Keratinocyte (primary cell): ENCODE measurements at regions not wholly inside any gene's neighbourhood (a gene's known extent, or its start where the extent isn't known, plus 50 kb on each side); places are given as distances from the start of the nearest gene placed in this dataset.

ENCODE experiments used
- DNase-seq: peaks from one replicate; pipeline ENCODE4 v3.0.0-alpha.2; 2011; ENCODE audit warnings: low read depth, missing footprints, low spot score
- FAIRE-seq: peaks from 2 replicates; lab custom pipeline; 2011; peaks lifted over from hg19 to GRCh38; lab: Jason Lieb, UNC
- H2AFZ ChIP-seq: 2 replicates; pipeline ENCODE4 v1.6.0; 2012; ENCODE audit warnings: low read length, control low read depth, inconsistent platforms; ENCODE audit not compliant: control insufficient read depth
- H3K27ac ChIP-seq: 2 replicates; pipeline ENCODE4 v1.5.1; 2011; ENCODE audit warnings: low read length; ENCODE audit not compliant: control insufficient read depth, insufficient read depth
- H3K27me3 ChIP-seq: 3 replicates; pipeline ENCODE4 v1.6.0; 2011; ENCODE audit warnings: low read length; ENCODE audit not compliant: control insufficient read depth, insufficient read depth; ENCODE audit errors: extremely low read depth
- H3K36me3 ChIP-seq, 2 experiments: 2 replicates in 1 of 2; 3 replicates in 1 of 2; pipeline ENCODE4 v1.5.1; 2011; ENCODE audit warnings: low read length in 2 of 2, mild to moderate bottlenecking in 1 of 2; ENCODE audit not compliant: control insufficient read depth in 2 of 2, insufficient read depth in 2 of 2; ENCODE audit errors: extremely low read depth in 1 of 2
- H3K4me1 ChIP-seq: 3 replicates; pipeline ENCODE4 v1.5.1; 2011; ENCODE audit warnings: low read length; ENCODE audit not compliant: control insufficient read depth, insufficient read depth; ENCODE audit errors: extremely low read depth
- H3K4me2 ChIP-seq: 3 replicates; pipeline ENCODE4 v1.6.0; 2011; ENCODE audit warnings: low read depth, low read length; ENCODE audit not compliant: control insufficient read depth, insufficient read depth; ENCODE audit errors: extremely low read depth
- H3K4me3 ChIP-seq, 3 experiments: fragments of 200-600 bp in 1 of 3; sonication (generic) in 1 of 3; 2 replicates in 2 of 3; 3 replicates in 1 of 3; pipeline ENCODE4 v1.5.1; 2011 to 2016; ENCODE audit warnings: low read length in 3 of 3, mild to moderate bottlenecking in 3 of 3, control low read depth in 2 of 3, inconsistent platforms in 1 of 3, low read depth in 1 of 3, mixed read lengths in 1 of 3, mixed run types in 1 of 3, moderate library complexity in 1 of 3; ENCODE audit not compliant: control insufficient read depth in 2 of 3, insufficient read depth in 2 of 3; ENCODE audit errors: extremely low read depth in 1 of 3
- H3K79me2 ChIP-seq: 2 replicates; pipeline ENCODE4 v1.6.0; 2012; ENCODE audit warnings: low read length; ENCODE audit not compliant: control insufficient read depth, insufficient read depth
- H3K9ac ChIP-seq: 3 replicates; pipeline ENCODE4 v1.6.0; 2011; ENCODE audit warnings: low read length; ENCODE audit not compliant: control insufficient read depth, insufficient read depth; ENCODE audit errors: extremely low read depth
- H3K9me1 ChIP-seq: 3 replicates; pipeline ENCODE4 v1.6.0; 2011; ENCODE audit warnings: low read length; ENCODE audit not compliant: control insufficient read depth, insufficient read depth; ENCODE audit errors: extremely low read depth
- H3K9me3 ChIP-seq: 2 replicates; pipeline ENCODE4 v1.5.1; 2012; ENCODE audit warnings: low read depth, low read length; ENCODE audit not compliant: control insufficient read depth
- H4K20me1 ChIP-seq: 3 replicates; pipeline ENCODE4 v1.6.0; 2011; ENCODE audit warnings: low read length; ENCODE audit not compliant: control insufficient read depth, insufficient read depth; ENCODE audit errors: extremely low read depth
- EZH2 ChIP-seq: IDR thresholded peaks from one replicate; pipeline ENCODE4 v1.6.1; 2012; ENCODE audit warnings: inconsistent platforms, mild to moderate bottlenecking, low read length, moderate library complexity
- dilution Hi-C: fragments of 300-500 bp; cut with MboI; formaldehyde crosslinking; loops from one replicate; pipeline ENCODE4 v1.7.0; 2020; ENCODE audit warnings: low sequenced_read_pairs; ENCODE audit not compliant: extremely low pct_ligation_motif_present
- TF ChIP-seq, protein P1 (sequence below), 3 experiments: IDR thresholded peaks in 1 of 3; conservative IDR thresholded peaks in 1 of 3; optimal IDR thresholded peaks in 1 of 3; 2 replicates in 2 of 3; 3 replicates in 1 of 3; pipeline versions ENCODE3 to v1.5.1; 2011; ENCODE audit warnings: low read length in 3 of 3, mild to moderate bottlenecking in 3 of 3, moderate library complexity in 2 of 3, control low read depth in 1 of 3, inconsistent platforms in 1 of 3; ENCODE audit not compliant: insufficient read depth in 2 of 3; ENCODE audit errors: extremely low read depth in 1 of 3

DNA sequence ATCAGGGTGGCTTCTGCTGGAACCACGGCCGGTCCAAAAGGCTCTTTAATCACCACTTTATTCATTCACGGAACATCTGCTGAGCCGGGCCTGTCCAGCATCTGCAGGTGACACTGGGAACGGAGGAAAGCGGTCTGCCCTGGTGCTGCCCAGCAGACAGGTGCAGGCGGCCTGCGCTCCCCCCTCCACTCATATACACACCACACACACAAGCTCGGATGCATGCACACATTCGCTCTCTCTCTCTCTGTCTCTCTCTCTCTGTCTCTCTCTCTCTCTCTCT lies 736.9 kb downstream of the BRD1 start:
- no peaks in the 10 kb centered on the region for H3K4me1 ChIP-seq
- H3K4me2 ChIP-seq, result no peak overlapping the region
- TF ChIP-seq EZH2, result no peak
- TF ChIP-seq, protein P1, sequence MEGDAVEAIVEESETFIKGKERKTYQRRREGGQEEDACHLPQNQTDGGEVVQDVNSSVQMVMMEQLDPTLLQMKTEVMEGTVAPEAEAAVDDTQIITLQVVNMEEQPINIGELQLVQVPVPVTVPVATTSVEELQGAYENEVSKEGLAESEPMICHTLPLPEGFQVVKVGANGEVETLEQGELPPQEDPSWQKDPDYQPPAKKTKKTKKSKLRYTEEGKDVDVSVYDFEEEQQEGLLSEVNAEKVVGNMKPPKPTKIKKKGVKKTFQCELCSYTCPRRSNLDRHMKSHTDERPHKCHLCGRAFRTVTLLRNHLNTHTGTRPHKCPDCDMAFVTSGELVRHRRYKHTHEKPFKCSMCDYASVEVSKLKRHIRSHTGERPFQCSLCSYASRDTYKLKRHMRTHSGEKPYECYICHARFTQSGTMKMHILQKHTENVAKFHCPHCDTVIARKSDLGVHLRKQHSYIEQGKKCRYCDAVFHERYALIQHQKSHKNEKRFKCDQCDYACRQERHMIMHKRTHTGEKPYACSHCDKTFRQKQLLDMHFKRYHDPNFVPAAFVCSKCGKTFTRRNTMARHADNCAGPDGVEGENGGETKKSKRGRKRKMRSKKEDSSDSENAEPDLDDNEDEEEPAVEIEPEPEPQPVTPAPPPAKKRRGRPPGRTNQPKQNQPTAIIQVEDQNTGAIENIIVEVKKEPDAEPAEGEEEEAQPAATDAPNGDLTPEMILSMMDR (optimal IDR thresholded peaks at IDR 0.05 in 1 of 3, IDR thresholded peaks at IDR 0.05 in 1 of 3, conservative IDR thresholded peaks at IDR 0.05 in 1 of 3; ENCODE audit: extremely low read depth in 1 of 3, insufficient read depth in 2 of 3, low read length in 3 of 3), result no peak
- H3K4me3 ChIP-seq, result no peak overlapping the region
- FAIRE-seq (no peak), DNase-seq (no peak)
- no peak overlapping the region for H2AFZ ChIP-seq
- H3K79me2 ChIP-seq, result no peaks in the 10 kb centered on the region
- no peak overlapping the region for H3K9ac ChIP-seq
- dilution Hi-C loops, result no loop called here
- no peaks in the 10 kb centered on the region for H3K9me1 ChIP-seq
- no peak overlapping the region for H3K27ac ChIP-seq
- no peaks in the 10 kb centered on the region for H4K20me1 ChIP-seq
- H3K36me3 ChIP-seq, result no peaks in the 10 kb centered on the region
- no peaks in the 10 kb centered on the region for H3K27me3 ChIP-seq
- H3K9me3 ChIP-seq, result peaks cover 13% of the 10 kb centered on the region

DNA sequence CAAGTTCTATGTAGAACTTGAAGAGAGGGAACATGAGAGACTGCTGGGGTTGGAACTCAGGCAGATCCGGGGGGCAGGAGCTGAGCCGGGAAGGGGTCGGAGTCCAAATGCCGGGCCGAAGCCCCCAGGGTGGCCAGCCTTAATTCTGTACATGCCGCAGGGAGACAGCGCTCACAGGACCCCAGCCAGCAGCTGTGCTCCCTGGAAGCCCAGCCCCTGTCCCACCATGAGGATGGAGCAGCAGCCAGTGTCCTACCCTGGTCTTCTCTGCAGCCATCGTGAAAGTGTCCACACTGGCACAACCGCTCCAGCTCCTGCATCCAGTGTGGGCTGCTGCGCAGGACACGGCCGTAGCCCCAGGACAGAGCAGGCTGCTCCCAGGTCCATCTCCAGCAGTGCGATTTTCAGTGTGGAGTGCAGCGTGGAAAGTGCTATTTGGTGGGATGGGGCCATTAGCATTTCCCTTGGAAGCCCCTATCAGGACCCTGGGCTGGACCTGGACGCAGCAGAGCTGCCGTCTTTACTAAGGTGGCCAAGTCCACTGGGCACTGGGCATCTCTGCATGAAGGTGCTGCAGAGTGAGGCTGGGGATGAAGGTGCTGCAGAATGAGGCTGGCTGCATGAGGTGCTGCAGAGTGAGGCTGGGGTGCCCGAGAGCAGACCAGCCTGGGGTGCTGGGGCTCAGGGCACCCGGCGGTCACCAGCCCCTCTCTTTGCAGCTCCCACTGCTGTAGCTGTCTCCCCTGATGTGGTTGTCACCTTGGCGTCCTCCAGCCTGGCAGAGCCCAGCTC lies 737.4 kb downstream of the BRD1 start:
- Histone ChIP-seq H2AFZ (no peak overlapping the region), H3K4me1 (no peaks in the 10 kb centered on the region), H3K9me3 (peaks cover 11% of the 10 kb centered on the region), H3K27me3 (no peaks in the 10 kb centered on the region), H3K27ac (no peak overlapping the region), H3K79me2 (no peaks in the 10 kb centered on the region), H4K20me1 (no peaks in the 10 kb centered on the region), H3K4me3 (no peak overlapping the region), H3K36me3 (no peaks in the 10 kb centered on the region), H3K9me1 (no peaks in the 10 kb centered on the region), H3K4me2 (no peak overlapping the region), H3K9ac (no peak overlapping the region)
- FAIRE-seq (no peak), DNase-seq (no peak)
- no peak for TF ChIP-seq EZH2
- TF ChIP-seq, protein P1 (optimal IDR thresholded peaks at IDR 0.05 in 1 of 3, IDR thresholded peaks at IDR 0.05 in 1 of 3, conservative IDR thresholded peaks at IDR 0.05 in 1 of 3; ENCODE audit: extremely low read depth in 1 of 3, insufficient read depth in 2 of 3, low read length in 3 of 3), result no peak
- dilution Hi-C loops, result no loop called here
